HEK293 (cell line): ENCODE measurements at regions not wholly inside any gene's neighbourhood (a gene's known extent, or its start where the extent isn't known, plus 50 kb on each side); places are given as distances from the start of the nearest gene placed in this dataset.
"Not testable (repeated sequence)": the region's sequence is repeated elsewhere in the genome, so short reads cannot be mapped to it uniquely, and the experiment has no call there.

Experiments
- CTCF ChIA-PET: fragments of 350-600 bp; formaldehyde crosslinking; extraction: SDS; loops from one replicate; lab custom pipeline; 2021; ENCODE audit warnings: antibody characterized with exemption; lab: Yijun Ruan, JAX
- POLR2A ChIA-PET: fragments of 300-600 bp; formaldehyde crosslinking; extraction: SDS; loops from one replicate; lab custom pipeline; 2020; ENCODE audit warnings: antibody characterized with exemption, inconsistent platforms; lab: Yijun Ruan, JAX
- H3K27ac ChIP-seq: fragments of 200-500 bp; sonication (Bioruptor generic); 2 replicates; pipeline ENCODE4 v1.5.1; 2014; ENCODE audit warnings: low read depth, low read length, control low read depth, inconsistent platforms; ENCODE audit errors: extremely low read depth
- H3K36me3 ChIP-seq, 2 experiments: fragments of 200-500 bp in 1 of 2; sonication (Bioruptor generic) in 1 of 2; 1 replicate in 1 of 2; 2 replicates in 1 of 2; pipeline ENCODE4 v1.5.1; 2014 to 2017; ENCODE audit warnings: inconsistent platforms in 2 of 2, low read length in 2 of 2; ENCODE audit not compliant: control insufficient read depth in 2 of 2, insufficient read depth in 1 of 2
- H3K4me1 ChIP-seq: fragments of 200-500 bp; sonication (Bioruptor generic); 2 replicates; pipeline ENCODE4 v1.5.1; 2014; ENCODE audit warnings: mild to moderate bottlenecking, low read length, inconsistent platforms; ENCODE audit not compliant: control insufficient read depth, insufficient read depth
- H3K4me3 ChIP-seq: 2 replicates; pipeline ENCODE4 v1.5.1; 2011; ENCODE audit warnings: low read depth, mild to moderate bottlenecking, control low read depth, low read length, moderate library complexity
- H3K9me3 ChIP-seq: fragments of 200-500 bp; sonication (Bioruptor generic); 2 replicates; pipeline ENCODE4 v1.5.1; 2014; ENCODE audit warnings: low read depth, low read length, inconsistent platforms; ENCODE audit not compliant: control insufficient read depth, insufficient read depth
- RBAK ChIP-seq: fragments of 450-650 bp; formaldehyde crosslinking; IDR thresholded peaks from 2 replicates; pipeline ENCODE4 v1.5.1; 2016; ENCODE audit warnings: missing biosample characterization, missing genetic modification characterization
- ZBTB8A ChIP-seq: fragments of 450-650 bp; formaldehyde crosslinking; IDR thresholded peaks from 2 replicates; pipeline ENCODE4 v1.5.1; 2016; ENCODE audit warnings: missing biosample characterization, missing genetic modification characterization
- ZNF138 ChIP-seq: fragments of 450-650 bp; formaldehyde crosslinking; IDR thresholded peaks from 2 replicates; pipeline ENCODE4 v1.5.1; 2016; ENCODE audit warnings: missing biosample characterization, missing genetic modification characterization, borderline replicate concordance
- ZNF140 ChIP-seq: fragments of 450-650 bp; formaldehyde crosslinking; IDR thresholded peaks from 2 replicates; pipeline ENCODE4 v1.5.1; 2016; ENCODE audit warnings: missing biosample characterization, missing genetic modification characterization
- ZNF202 ChIP-seq: fragments of 450-650 bp; formaldehyde crosslinking; IDR thresholded peaks from 2 replicates; pipeline ENCODE4 v1.5.1; 2016; ENCODE audit warnings: missing biosample characterization, missing genetic modification characterization, borderline replicate concordance
- ZNF223 ChIP-seq: fragments of 450-650 bp; formaldehyde crosslinking; IDR thresholded peaks from 2 replicates; pipeline ENCODE4 v1.5.1; 2016; ENCODE audit warnings: missing biosample characterization, missing genetic modification characterization
- ZNF266 ChIP-seq: fragments of 450-650 bp; formaldehyde crosslinking; IDR thresholded peaks from 2 replicates; pipeline ENCODE4 v1.5.1; 2016; ENCODE audit warnings: missing biosample characterization, missing genetic modification characterization, low read depth
- ZNF394 ChIP-seq: fragments of 450-650 bp; formaldehyde crosslinking; IDR thresholded peaks from 2 replicates; pipeline ENCODE4 v1.5.1; 2016; ENCODE audit warnings: missing biosample characterization, missing genetic modification characterization, mild to moderate bottlenecking, moderate library complexity, borderline replicate concordance
- ZNF404 ChIP-seq: fragments of 450-650 bp; formaldehyde crosslinking; IDR thresholded peaks from 2 replicates; pipeline ENCODE4 v1.5.1; 2017; ENCODE audit warnings: missing biosample characterization, missing genetic modification characterization
- ZNF426 ChIP-seq: fragments of 450-650 bp; formaldehyde crosslinking; IDR thresholded peaks from 2 replicates; pipeline ENCODE4 v1.5.1; 2017; ENCODE audit warnings: missing biosample characterization, missing genetic modification characterization, mild to moderate bottlenecking, inconsistent platforms, moderate library complexity
- ZNF433 ChIP-seq: fragments of 450-650 bp; formaldehyde crosslinking; IDR thresholded peaks from 2 replicates; pipeline ENCODE4 v1.5.1; 2016; ENCODE audit warnings: missing biosample characterization, missing genetic modification characterization, low read depth
- ZNF510 ChIP-seq: fragments of 450-650 bp; formaldehyde crosslinking; IDR thresholded peaks from 2 replicates; pipeline ENCODE4 v1.5.1; 2018; ENCODE audit warnings: mild to moderate bottlenecking, missing genetic modification characterization, missing biosample characterization; ENCODE audit not compliant: insufficient replicate concordance
- ZNF555 ChIP-seq: fragments of 450-650 bp; formaldehyde crosslinking; conservative IDR thresholded peaks from 2 replicates; pipeline ENCODE4 v1.5.1; 2017; ENCODE audit warnings: missing biosample characterization, mild to moderate bottlenecking, missing genetic modification characterization, inconsistent platforms
- ZNF560 ChIP-seq: fragments of 450-650 bp; formaldehyde crosslinking; IDR thresholded peaks from 2 replicates; pipeline ENCODE4 v1.5.1; 2017; ENCODE audit warnings: missing biosample characterization, missing genetic modification characterization, borderline replicate concordance
- ZNF623 ChIP-seq: fragments of 450-650 bp; formaldehyde crosslinking; IDR thresholded peaks from 2 replicates; pipeline ENCODE4 v1.5.1; 2016; ENCODE audit warnings: missing biosample characterization, missing genetic modification characterization
- ZNF654 ChIP-seq: fragments of 450-650 bp; formaldehyde crosslinking; IDR thresholded peaks from 2 replicates; pipeline ENCODE4 v1.5.1; 2016; ENCODE audit warnings: low read depth, missing biosample characterization, missing genetic modification characterization
- ZXDB ChIP-seq: fragments of 450-650 bp; formaldehyde crosslinking; IDR thresholded peaks from 2 replicates; pipeline ENCODE4 v1.5.1; 2016; ENCODE audit warnings: missing biosample characterization, missing genetic modification characterization
- TF ChIP-seq, protein P1 (sequence below): fragments of 450-650 bp; formaldehyde crosslinking; IDR thresholded peaks from 2 replicates; pipeline ENCODE4 v1.5.1; 2016; ENCODE audit warnings: missing biosample characterization, missing genetic modification characterization
- TF ChIP-seq, protein P2 (sequence below): fragments of 450-650 bp; formaldehyde crosslinking; conservative IDR thresholded peaks from 2 replicates; pipeline ENCODE4 v1.5.1; 2016; ENCODE audit warnings: low read depth, missing biosample characterization, missing genetic modification characterization
- TF ChIP-seq, protein P3 (sequence below): fragments of 450-650 bp; formaldehyde crosslinking; IDR thresholded peaks from 2 replicates; pipeline ENCODE4 v1.5.1; 2016; ENCODE audit warnings: missing biosample characterization, missing genetic modification characterization
- TF ChIP-seq, protein P4 (sequence below): fragments of 450-650 bp; formaldehyde crosslinking; IDR thresholded peaks from 2 replicates; pipeline ENCODE4 v1.5.1; 2016; ENCODE audit warnings: missing biosample characterization, missing genetic modification characterization, borderline replicate concordance
- TF ChIP-seq, protein P5 (sequence below): fragments of 450-650 bp; formaldehyde crosslinking; conservative IDR thresholded peaks from 2 replicates; pipeline ENCODE4 v1.5.1; 2016; ENCODE audit warnings: low read depth, missing biosample characterization, missing genetic modification characterization

DNA sequence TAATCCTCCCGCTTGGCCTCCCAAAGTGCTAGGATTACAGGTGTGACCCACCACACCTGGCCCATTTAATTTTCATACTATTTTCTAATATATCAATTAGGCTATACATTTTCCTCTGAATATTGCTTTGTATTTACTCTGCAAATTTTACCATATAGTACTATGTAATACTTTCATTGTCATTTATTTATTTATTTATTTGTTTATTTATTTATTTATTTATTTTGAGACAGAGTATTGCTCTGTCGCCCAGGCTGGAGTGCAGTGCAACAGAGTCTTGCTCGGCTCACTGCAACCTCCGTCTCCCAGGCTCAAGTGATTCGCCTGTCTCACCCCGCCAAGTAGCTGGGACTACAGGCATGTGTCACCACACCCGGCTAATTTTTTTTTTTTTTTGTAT lies 113.3 kb downstream of the KATNIP start:
- H3K36me3 ChIP-seq, POLR2A ChIA-PET, H3K4me1 ChIP-seq, H3K9me3 ChIP-seq, H3K27ac ChIP-seq: not testable (repeated sequence)
- CTCF ChIA-PET = interaction anchor here (0.7 kb wide), 2 partner anchors 368 to 401 kb away, joined by 3 to 4 read pairs; no protein-coding TSS in a partner anchor
- TF ChIP-seq ZBTB8A (peak; percentile 65), ZNF223 (tag by site-specific recombination) (0 out of 2 replicates have a peak, but pooled peaks have one; percentile 49), RBAK (tag by site-specific recombination) (peak; percentile 72; the same call in 1 of the 2 replicates), ZNF394 (tag by site-specific recombination) (peak; percentile 81; the same call in 1 of the 2 replicates), ZNF623 (tag by site-specific recombination) (peak; percentile 65), ZNF433 (tag by site-specific recombination) (peak; percentile 82), ZNF140 (tag by site-specific recombination) (peak; percentile 91), ZNF138 (tag by site-specific recombination) (0 out of 2 replicates have a peak, but pooled peaks have one; percentile 38), ZNF202 (tag by site-specific recombination) (peak; percentile 99), ZNF560 (tag by site-specific recombination) (0 out of 2 replicates have a peak, but pooled peaks have one; percentile 35), ZNF510 (tag by site-specific recombination) (peak; percentile 73), ZNF654 (tag by site-specific recombination) (peak; percentile 33), ZXDB (tag by site-specific recombination) (peak; percentile 24; the same call in 1 of the 2 replicates), ZNF555 (peak; percentile 66), ZNF404 (tag by site-specific recombination) (0 out of 2 replicates have a peak, but pooled peaks have one; percentile 62), ZNF266 (peak; percentile 72; the same call in 1 of the 2 replicates), ZNF426 (tag by site-specific recombination) (peak; percentile 71)
- TF ChIP-seq, protein P1, sequence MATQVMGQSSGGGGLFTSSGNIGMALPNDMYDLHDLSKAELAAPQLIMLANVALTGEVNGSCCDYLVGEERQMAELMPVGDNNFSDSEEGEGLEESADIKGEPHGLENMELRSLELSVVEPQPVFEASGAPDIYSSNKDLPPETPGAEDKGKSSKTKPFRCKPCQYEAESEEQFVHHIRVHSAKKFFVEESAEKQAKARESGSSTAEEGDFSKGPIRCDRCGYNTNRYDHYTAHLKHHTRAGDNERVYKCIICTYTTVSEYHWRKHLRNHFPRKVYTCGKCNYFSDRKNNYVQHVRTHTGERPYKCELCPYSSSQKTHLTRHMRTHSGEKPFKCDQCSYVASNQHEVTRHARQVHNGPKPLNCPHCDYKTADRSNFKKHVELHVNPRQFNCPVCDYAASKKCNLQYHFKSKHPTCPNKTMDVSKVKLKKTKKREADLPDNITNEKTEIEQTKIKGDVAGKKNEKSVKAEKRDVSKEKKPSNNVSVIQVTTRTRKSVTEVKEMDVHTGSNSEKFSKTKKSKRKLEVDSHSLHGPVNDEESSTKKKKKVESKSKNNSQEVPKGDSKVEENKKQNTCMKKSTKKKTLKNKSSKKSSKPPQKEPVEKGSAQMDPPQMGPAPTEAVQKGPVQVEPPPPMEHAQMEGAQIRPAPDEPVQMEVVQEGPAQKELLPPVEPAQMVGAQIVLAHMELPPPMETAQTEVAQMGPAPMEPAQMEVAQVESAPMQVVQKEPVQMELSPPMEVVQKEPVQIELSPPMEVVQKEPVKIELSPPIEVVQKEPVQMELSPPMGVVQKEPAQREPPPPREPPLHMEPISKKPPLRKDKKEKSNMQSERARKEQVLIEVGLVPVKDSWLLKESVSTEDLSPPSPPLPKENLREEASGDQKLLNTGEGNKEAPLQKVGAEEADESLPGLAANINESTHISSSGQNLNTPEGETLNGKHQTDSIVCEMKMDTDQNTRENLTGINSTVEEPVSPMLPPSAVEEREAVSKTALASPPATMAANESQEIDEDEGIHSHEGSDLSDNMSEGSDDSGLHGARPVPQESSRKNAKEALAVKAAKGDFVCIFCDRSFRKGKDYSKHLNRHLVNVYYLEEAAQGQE (tag by site-specific recombination) = peak; percentile 59
- TF ChIP-seq, protein P2, sequence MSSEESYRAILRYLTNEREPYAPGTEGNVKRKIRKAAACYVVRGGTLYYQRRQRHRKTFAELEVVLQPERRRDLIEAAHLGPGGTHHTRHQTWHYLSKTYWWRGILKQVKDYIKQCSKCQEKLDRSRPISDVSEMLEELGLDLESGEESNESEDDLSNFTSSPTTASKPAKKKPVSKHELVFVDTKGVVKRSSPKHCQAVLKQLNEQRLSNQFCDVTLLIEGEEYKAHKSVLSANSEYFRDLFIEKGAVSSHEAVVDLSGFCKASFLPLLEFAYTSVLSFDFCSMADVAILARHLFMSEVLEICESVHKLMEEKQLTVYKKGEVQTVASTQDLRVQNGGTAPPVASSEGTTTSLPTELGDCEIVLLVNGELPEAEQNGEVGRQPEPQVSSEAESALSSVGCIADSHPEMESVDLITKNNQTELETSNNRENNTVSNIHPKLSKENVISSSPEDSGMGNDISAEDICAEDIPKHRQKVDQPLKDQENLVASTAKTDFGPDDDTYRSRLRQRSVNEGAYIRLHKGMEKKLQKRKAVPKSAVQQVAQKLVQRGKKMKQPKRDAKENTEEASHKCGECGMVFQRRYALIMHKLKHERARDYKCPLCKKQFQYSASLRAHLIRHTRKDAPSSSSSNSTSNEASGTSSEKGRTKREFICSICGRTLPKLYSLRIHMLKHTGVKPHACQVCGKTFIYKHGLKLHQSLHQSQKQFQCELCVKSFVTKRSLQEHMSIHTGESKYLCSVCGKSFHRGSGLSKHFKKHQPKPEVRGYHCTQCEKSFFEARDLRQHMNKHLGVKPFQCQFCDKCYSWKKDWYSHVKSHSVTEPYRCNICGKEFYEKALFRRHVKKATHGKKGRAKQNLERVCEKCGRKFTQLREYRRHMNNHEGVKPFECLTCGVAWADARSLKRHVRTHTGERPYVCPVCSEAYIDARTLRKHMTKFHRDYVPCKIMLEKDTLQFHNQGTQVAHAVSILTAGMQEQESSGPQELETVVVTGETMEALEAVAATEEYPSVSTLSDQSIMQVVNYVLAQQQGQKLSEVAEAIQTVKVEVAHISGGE = peak; percentile 68
- TF ChIP-seq, protein P3, sequence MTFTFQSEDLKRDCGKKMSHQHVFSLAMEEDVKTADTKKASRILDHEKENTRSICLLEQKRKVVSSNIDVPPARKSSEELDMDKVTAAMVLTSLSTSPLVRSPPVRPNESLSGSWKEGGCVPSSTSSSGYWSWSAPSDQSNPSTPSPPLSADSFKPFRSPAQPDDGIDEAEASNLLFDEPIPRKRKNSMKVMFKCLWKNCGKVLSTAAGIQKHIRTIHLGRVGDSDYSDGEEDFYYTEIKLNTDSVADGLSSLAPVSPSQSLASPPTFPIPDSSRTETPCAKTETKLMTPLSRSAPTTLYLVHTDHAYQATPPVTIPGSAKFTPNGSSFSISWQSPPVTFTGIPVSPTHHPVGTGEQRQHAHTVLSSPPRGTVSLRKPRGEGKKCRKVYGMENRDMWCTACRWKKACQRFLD (tag by site-specific recombination) = peak; percentile 77; the same call in 1 of the 2 replicates
- TF ChIP-seq, protein P4, sequence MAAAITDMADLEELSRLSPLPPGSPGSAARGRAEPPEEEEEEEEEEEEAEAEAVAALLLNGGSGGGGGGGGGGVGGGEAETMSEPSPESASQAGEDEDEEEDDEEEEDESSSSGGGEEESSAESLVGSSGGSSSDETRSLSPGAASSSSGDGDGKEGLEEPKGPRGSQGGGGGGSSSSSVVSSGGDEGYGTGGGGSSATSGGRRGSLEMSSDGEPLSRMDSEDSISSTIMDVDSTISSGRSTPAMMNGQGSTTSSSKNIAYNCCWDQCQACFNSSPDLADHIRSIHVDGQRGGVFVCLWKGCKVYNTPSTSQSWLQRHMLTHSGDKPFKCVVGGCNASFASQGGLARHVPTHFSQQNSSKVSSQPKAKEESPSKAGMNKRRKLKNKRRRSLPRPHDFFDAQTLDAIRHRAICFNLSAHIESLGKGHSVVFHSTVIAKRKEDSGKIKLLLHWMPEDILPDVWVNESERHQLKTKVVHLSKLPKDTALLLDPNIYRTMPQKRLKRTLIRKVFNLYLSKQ = 0 out of 2 replicates have a peak, but pooled peaks have one; percentile 61
- TF ChIP-seq, protein P5, sequence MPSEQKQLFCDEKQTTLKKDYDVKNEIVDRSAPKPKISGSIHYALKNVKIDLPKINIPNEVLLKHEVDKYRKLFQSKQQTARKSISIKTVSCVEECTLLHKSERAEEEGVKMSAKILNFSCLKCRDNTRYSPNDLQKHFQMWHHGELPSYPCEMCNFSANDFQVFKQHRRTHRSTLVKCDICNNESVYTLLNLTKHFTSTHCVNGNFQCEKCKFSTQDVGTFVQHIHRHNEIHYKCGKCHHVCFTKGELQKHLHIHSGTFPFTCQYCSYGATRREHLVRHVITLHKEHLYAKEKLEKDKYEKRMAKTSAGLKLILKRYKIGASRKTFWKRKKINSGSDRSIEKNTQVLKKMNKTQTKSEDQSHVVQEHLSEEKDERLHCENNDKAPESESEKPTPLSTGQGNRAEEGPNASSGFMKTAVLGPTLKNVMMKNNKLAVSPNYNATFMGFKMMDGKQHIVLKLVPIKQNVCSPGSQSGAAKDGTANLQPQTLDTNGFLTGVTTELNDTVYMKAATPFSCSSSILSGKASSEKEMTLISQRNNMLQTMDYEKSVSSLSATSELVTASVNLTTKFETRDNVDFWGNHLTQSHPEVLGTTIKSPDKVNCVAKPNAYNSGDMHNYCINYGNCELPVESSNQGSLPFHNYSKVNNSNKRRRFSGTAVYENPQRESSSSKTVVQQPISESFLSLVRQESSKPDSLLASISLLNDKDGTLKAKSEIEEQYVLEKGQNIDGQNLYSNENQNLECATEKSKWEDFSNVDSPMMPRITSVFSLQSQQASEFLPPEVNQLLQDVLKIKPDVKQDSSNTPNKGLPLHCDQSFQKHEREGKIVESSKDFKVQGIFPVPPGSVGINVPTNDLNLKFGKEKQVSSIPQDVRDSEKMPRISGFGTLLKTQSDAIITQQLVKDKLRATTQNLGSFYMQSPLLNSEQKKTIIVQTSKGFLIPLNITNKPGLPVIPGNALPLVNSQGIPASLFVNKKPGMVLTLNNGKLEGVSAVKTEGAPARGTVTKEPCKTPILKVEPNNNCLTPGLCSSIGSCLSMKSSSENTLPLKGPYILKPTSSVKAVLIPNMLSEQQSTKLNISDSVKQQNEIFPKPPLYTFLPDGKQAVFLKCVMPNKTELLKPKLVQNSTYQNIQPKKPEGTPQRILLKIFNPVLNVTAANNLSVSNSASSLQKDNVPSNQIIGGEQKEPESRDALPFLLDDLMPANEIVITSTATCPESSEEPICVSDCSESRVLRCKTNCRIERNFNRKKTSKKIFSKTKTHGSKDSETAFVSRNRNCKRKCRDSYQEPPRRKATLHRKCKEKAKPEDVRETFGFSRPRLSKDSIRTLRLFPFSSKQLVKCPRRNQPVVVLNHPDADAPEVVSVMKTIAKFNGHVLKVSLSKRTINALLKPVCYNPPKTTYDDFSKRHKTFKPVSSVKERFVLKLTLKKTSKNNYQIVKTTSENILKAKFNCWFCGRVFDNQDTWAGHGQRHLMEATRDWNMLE = peak; percentile 79
- TF ChIP-seq, all 188 proteins: peak for 22; not testable (repeated sequence) for 166
- not testable (repeated sequence) for H3K4me3 ChIP-seq
